Endothelial cell of umbilical vein (primary cell): ENCODE measurements at regions not wholly inside any gene's neighbourhood (a gene's known extent, or its start where the extent isn't known, plus 50 kb on each side); places are given as distances from the start of the nearest gene placed in this dataset.

Experiments
- EZH2 ChIP-seq: IDR thresholded peaks from 2 replicates; pipeline ENCODE4 v1.6.1; 2012; ENCODE audit warnings: borderline replicate concordance, low read depth, mild to moderate bottlenecking, moderate library complexity, low read length, inconsistent platforms; ENCODE audit not compliant: severe bottlenecking
- POLR2AphosphoS5 ChIP-seq: IDR thresholded peaks from 2 replicates; pipeline ENCODE4 v1.6.1; 2012; ENCODE audit warnings: low read depth, mild to moderate bottlenecking, control low read depth, low read length, moderate library complexity; ENCODE audit not compliant: insufficient read depth
- TF ChIP-seq, protein P1 (sequence below), 2 donors: IDR thresholded peaks; 1 replicate in 1 of 2; 2 replicates in 1 of 2; pipeline ENCODE4 v1.5.1; 2011; ENCODE audit warnings: low read length in 2 of 2, mild to moderate bottlenecking in 2 of 2, moderate library complexity in 2 of 2, control low read depth in 1 of 2, inconsistent platforms in 1 of 2, low read depth in 1 of 2; ENCODE audit not compliant: insufficient read depth in 1 of 2; ENCODE audit errors: extremely low read depth in 1 of 2

DNA sequence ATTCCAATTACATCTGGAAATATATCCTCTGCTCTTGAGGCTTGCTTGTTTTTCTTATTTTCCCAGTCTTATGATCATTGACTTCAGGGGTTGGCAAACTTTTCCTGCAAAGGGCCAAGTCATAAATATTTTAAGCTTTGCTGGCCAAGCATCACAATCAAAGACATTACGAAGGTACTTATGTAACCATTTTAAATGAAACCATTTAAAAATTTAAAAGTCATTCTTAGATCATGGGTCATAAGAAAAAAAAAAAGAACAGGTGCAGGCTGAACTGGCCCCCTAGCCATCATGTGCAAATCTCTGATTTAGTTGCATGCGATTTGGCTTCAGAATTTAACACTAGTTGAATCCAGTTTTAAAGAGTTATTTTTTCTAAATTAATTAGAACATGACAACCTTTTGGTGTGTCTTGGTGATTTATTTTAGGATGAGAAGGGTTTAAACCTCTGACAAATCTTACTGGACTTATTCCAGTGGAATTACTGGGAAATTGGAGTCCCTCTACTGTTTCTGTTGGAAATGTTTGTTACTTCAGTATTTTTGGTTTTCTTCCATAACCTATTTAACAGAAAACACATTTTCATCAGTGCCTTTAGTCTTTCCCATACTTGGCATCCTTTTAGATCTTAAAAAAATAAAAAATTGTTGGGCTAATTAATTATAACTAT lies 148.1 kb downstream of the NHLRC3 start:
- TF ChIP-seq, protein P1, sequence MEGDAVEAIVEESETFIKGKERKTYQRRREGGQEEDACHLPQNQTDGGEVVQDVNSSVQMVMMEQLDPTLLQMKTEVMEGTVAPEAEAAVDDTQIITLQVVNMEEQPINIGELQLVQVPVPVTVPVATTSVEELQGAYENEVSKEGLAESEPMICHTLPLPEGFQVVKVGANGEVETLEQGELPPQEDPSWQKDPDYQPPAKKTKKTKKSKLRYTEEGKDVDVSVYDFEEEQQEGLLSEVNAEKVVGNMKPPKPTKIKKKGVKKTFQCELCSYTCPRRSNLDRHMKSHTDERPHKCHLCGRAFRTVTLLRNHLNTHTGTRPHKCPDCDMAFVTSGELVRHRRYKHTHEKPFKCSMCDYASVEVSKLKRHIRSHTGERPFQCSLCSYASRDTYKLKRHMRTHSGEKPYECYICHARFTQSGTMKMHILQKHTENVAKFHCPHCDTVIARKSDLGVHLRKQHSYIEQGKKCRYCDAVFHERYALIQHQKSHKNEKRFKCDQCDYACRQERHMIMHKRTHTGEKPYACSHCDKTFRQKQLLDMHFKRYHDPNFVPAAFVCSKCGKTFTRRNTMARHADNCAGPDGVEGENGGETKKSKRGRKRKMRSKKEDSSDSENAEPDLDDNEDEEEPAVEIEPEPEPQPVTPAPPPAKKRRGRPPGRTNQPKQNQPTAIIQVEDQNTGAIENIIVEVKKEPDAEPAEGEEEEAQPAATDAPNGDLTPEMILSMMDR (IDR thresholded peaks at IDR 0.05; ENCODE audit: extremely low read depth in 1 of 2, insufficient read depth in 1 of 2, low read depth in 1 of 2, low read length in 2 of 2) = no peak
- no peak for TF ChIP-seq POLR2AphosphoS5
- TF ChIP-seq EZH2 = no peak
